ENCODE measurements at regions not wholly inside any gene's neighbourhood (a gene's known extent, or its start where the extent isn't known, plus 50 kb on each side); places are given as distances from the start of the nearest gene placed in this dataset.

GRCh38 chr11:15716550-15716949 lies 601.8 kb downstream of the INSC start:
- TF ChIP-seq CTCF (CRISPR knock-in tag; IDR thresholded peaks at IDR 0.05) = no peak
- no peak for TF ChIP-seq NR2C2 (CRISPR knock-in tag; IDR thresholded peaks at IDR 0.05; ENCODE audit: borderline replicate concordance)
- TF ChIP-seq SP5 (CRISPR knock-in tag; IDR thresholded peaks at IDR 0.05; ENCODE audit: borderline replicate concordance, low read depth) = no peak
- no peak for TF ChIP-seq CEBPB (IDR thresholded peaks at IDR 0.05; ENCODE audit: borderline replicate concordance, low read depth, low read length)
- TF ChIP-seq DR1 (CRISPR knock-in tag; IDR thresholded peaks at IDR 0.05) = no peak
- TF ChIP-seq ZZZ3 (CRISPR knock-in tag; IDR thresholded peaks at IDR 0.05; ENCODE audit: borderline replicate concordance) = no peak
